ENCODE measurements at regions not wholly inside any gene's neighbourhood (a gene's known extent, or its start where the extent isn't known, plus 50 kb on each side); places are given as distances from the start of the nearest gene placed in this dataset.
"Not testable (repeated sequence)": the region's sequence is repeated elsewhere in the genome, so short reads cannot be mapped to it uniquely, and the experiment has no call there.

DNA sequence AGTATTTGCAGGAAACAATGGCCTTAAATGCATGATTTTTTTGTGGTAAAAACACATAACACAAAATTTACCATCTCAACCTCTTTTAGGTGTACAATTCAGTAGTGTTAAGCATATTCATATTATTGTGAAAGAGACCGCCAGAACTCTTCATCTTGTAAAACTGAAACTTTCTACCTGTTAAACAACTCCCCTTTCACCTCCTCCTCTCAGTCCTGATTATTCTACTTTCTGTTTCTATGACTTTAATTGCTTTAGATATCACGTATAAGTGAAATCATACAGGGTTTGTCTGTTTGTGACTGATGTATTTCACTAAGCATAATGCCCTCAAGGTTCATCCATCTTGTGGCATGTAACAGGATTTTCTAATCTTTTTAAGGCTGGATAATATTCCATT lies 353.4 kb downstream of the ADAMTS20 start:
- DNase-seq (ENCODE audit: low read depth): no peak
- no peak overlapping the region for H3K4me3 ChIP-seq (ENCODE audit: low read depth, low read length)
- TF ChIP-seq, protein P1, sequence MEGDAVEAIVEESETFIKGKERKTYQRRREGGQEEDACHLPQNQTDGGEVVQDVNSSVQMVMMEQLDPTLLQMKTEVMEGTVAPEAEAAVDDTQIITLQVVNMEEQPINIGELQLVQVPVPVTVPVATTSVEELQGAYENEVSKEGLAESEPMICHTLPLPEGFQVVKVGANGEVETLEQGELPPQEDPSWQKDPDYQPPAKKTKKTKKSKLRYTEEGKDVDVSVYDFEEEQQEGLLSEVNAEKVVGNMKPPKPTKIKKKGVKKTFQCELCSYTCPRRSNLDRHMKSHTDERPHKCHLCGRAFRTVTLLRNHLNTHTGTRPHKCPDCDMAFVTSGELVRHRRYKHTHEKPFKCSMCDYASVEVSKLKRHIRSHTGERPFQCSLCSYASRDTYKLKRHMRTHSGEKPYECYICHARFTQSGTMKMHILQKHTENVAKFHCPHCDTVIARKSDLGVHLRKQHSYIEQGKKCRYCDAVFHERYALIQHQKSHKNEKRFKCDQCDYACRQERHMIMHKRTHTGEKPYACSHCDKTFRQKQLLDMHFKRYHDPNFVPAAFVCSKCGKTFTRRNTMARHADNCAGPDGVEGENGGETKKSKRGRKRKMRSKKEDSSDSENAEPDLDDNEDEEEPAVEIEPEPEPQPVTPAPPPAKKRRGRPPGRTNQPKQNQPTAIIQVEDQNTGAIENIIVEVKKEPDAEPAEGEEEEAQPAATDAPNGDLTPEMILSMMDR (IDR thresholded peaks at IDR 0.05; ENCODE audit: insufficient read depth, low read length): no peak

GRCh38 chr12:43196268-43196907 lies 355.6 kb downstream of the ADAMTS20 start:
- TF ChIP-seq, protein P1 (IDR thresholded peaks at IDR 0.05; ENCODE audit: insufficient read depth, low read length): no peak
- no peak overlapping the region for H3K4me3 ChIP-seq (ENCODE audit: low read depth, low read length)
- DNase-seq (ENCODE audit: low read depth): peak; percentile 8

DNA sequence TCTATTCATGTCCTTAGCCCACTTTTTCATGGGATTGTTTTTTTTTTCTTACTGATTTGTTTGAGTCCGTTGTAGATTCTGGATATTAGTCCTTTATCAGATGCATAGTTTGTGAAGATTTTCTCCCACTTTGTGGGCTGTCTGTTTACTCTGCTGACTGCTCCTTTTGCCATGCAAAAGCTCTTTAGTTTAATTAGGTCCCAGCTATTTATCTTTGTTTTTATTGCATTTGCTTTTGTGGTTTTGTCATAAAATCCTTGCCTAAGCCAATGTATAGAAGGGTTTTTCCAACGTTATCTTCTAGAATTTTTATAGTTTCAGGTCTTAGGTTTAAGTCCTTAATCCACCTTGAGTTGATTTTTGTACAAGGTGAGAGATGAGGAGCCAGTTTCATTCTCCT lies 358.9 kb downstream of the ADAMTS20 start:
- not testable (repeated sequence) for H3K4me3 ChIP-seq (ENCODE audit: low read depth, low read length); DNase-seq (ENCODE audit: low read depth)

- DNase-seq (ENCODE audit: low read depth); H3K4me3 ChIP-seq (ENCODE audit: low read depth, low read length): not testable (repeated sequence)
Measured at GRCh38 chr12:43192442-43192841, 359.6 kb downstream of the ADAMTS20 start.

DNA sequence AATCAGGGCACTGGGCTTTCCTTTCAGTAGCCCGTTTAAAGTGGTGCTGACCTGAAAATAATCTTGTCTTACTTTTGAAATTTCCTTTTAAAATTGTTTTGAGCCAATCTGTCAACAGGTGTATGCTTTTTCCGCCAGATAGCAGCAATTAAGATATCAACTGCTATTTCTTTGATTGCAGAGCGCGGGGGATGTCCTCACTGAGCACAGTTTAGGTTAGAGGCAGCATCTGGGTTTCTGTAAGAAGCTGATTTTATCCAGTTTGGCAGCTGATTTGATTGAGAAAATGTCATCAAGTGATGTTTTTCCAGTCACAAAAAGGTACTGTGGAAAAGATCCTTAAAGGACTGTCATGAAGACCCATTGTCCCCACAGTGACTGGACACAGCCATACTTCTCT lies 371.8 kb downstream of the ADAMTS20 start:
- DNase-seq (ENCODE audit: low read depth): no peak
- TF ChIP-seq, protein P1 (IDR thresholded peaks at IDR 0.05; ENCODE audit: insufficient read depth, low read length): no peak
- no peak overlapping the region for H3K4me3 ChIP-seq (ENCODE audit: low read depth, low read length)

- H3K4me3 ChIP-seq (ENCODE audit: low read depth, low read length): no peak overlapping the region
- TF ChIP-seq, protein P1 (IDR thresholded peaks at IDR 0.05; ENCODE audit: insufficient read depth, low read length): no peak
- peak; percentile 17 for DNase-seq (ENCODE audit: low read depth)
Measured at GRCh38 chr12:43179486-43179885, 372.5 kb downstream of the ADAMTS20 start.

GRCh38 chr12:43177276-43177675 lies 374.7 kb downstream of the ADAMTS20 start:
- no peak for DNase-seq (ENCODE audit: low read depth)
- TF ChIP-seq, protein P1 (IDR thresholded peaks at IDR 0.05; ENCODE audit: insufficient read depth, low read length): no peak
- H3K4me3 ChIP-seq (ENCODE audit: low read depth, low read length): no peak overlapping the region

DNA sequence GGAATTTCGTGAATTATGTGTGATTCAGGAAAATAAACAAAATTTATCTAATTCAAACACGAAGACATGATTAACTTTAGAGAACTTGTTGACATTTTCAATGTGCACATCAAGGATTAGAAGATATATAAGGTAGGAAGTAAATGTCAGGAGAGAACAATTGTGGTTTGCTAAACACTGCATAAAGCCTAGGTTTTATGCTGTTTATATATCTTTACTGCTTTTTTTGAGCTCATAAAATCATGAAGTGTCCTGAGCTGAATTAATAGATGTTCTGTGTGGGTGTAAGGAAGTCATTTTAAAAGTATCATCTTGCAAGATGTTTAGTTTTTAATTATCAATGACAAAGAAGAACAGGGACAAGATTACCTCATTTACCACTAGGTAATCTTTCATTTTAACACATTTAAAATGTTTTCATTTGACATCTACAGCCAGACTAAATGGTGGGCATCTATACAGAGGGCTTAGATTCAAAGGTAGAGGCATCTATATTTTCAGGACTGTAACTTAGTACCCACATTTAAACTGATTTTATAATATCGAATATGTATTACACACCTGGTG lies 382.8 kb downstream of the ADAMTS20 start:
- peak; percentile 6 for DNase-seq (ENCODE audit: low read depth)
- TF ChIP-seq, protein P1 (IDR thresholded peaks at IDR 0.05; ENCODE audit: insufficient read depth, low read length): no peak
- no peak overlapping the region for H3K4me3 ChIP-seq (ENCODE audit: low read depth, low read length)
